GM20000 (cell line): ENCODE measurements at regions not wholly inside any gene's neighbourhood (a gene's known extent, or its start where the extent isn't known, plus 50 kb on each side); places are given as distances from the start of the nearest gene placed in this dataset.

Source experiments
- DNase-seq: peaks from one replicate; pipeline ENCODE4 v3.0.0; 2012; ENCODE audit warnings: low spot score
- TF ChIP-seq, protein P1 (sequence below): IDR thresholded peaks from 2 replicates; pipeline ENCODE4 v1.5.1; 2012; ENCODE audit warnings: mild to moderate bottlenecking, control low read depth; ENCODE audit errors: extremely low read depth, missing control alignments

GRCh38 chr6:44030812-44031454 is 96.3 kb downstream of the MRPL14 start:
- TF ChIP-seq, protein P1, sequence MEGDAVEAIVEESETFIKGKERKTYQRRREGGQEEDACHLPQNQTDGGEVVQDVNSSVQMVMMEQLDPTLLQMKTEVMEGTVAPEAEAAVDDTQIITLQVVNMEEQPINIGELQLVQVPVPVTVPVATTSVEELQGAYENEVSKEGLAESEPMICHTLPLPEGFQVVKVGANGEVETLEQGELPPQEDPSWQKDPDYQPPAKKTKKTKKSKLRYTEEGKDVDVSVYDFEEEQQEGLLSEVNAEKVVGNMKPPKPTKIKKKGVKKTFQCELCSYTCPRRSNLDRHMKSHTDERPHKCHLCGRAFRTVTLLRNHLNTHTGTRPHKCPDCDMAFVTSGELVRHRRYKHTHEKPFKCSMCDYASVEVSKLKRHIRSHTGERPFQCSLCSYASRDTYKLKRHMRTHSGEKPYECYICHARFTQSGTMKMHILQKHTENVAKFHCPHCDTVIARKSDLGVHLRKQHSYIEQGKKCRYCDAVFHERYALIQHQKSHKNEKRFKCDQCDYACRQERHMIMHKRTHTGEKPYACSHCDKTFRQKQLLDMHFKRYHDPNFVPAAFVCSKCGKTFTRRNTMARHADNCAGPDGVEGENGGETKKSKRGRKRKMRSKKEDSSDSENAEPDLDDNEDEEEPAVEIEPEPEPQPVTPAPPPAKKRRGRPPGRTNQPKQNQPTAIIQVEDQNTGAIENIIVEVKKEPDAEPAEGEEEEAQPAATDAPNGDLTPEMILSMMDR: no peak
- DNase-seq: no peak

GRCh38 chr6:44029444-44030185 is 97.6 kb downstream of the MRPL14 start:
- no peak for DNase-seq
- TF ChIP-seq, protein P1: no peak

DNA sequence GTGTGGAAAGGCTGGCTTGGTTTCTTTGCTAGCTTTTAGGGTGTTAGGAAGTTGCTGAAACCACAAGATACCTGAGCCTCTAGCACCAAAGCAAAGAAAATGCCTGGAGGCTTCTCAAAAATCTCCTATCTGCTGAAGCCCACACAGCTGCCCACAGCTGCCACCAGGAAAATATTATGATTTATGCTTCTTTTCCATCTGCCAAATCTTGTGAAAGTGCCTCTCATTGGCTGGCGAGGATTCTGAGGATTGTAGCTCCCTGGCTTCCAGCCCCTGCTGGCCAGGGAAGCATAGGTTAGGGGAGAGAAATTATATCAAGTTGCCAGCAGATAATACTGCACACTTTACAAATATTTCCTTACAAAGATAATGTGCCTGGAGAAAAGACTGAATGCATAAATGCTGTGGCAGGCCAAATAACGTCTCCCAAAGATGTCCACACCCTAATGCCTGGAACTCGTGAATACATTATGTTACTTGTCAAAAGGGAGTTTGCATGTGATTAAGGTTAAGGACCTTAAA is 98.4 kb downstream of the MRPL14 start:
- no peak for DNase-seq
- TF ChIP-seq, protein P1: no peak

- no peak for DNase-seq
- TF ChIP-seq, protein P1: no peak
Observed at GRCh38 chr6:44025226-44025625, 102.0 kb downstream of the MRPL14 start.

GRCh38 chr6:44024574-44025219 is 102.6 kb downstream of the MRPL14 start:
- TF ChIP-seq, protein P1: no peak
- no peak for DNase-seq

- DNase-seq: no peak
- TF ChIP-seq, protein P1: no peak
Observed at GRCh38 chr6:44023586-44024454, 103.4 kb downstream of the MRPL14 start.
